ENCODE measurements at regions not wholly inside any gene's neighbourhood (a gene's known extent, or its start where the extent isn't known, plus 50 kb on each side); places are given as distances from the start of the nearest gene placed in this dataset.
"Not testable (repeated sequence)": the region's sequence is repeated elsewhere in the genome, so short reads cannot be mapped to it uniquely, and the experiment has no call there.

DNA sequence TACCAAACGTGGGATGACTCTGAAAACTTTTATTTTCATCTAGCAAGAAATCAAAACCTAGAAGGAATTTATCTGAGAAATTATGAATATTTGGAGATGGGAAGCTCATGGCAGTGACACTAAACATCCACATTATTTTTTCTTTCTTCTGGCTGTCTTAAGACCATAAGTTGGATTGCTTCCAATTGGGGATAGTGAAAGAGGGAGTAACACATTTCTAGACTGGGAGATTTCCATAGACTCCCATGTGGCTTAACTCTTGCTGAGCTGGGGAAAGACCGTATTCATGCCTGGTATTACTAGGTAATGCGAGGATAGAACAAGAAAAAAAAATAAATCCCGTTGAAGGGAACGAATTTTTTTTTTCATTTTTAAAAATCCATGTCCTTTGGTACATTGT, 120.0 kb downstream of the UTRN start:
- H3K4me3 ChIP-seq, result no peak overlapping the region
- no peaks in the 10 kb centered on the region for H3K36me3 ChIP-seq (ENCODE audit: insufficient read depth, low read length)
- TF ChIP-seq POLR2AphosphoS5 (IDR thresholded peaks at IDR 0.05; ENCODE audit: borderline replicate concordance, low read depth, low read length) (no peak), EZH2 (IDR thresholded peaks at IDR 0.05) (no peak), FOXP2 (optimal IDR thresholded peaks at IDR 0.05; ENCODE audit: control extremely low read depth, extremely low read length, insufficient read depth) (no peak)
- DNase-seq (ENCODE audit: low read depth, low spot score), result no peak
- no peak overlapping the region for H3K27ac ChIP-seq
- no peaks in the 10 kb centered on the region for H3K9me3 ChIP-seq (ENCODE audit: low read depth, low read length)
- H3K9ac ChIP-seq (ENCODE audit: insufficient read length), result no peak overlapping the region

DNA sequence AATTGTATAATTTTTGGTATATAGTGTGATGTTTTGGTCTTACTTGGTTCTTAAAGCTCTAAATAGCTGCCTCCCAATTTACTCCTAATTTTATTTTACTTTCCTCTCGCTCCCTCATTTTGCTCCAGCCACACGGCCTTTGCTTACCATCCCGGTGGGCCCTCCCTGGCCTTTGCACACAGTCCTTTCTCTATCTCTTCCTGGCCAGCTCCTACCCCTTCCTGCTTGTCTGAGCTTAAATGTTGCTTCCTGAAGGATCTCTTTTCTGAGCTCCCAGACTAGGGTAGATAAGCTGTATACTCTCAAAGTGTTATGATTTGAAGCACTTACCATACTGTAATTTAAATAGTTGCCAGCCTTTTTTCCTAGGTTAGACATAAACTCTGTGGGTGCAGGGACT, 121.7 kb downstream of the UTRN start:
- Histone ChIP-seq H3K9me3 (ENCODE audit: low read depth, low read length) (no peaks in the 10 kb centered on the region), H3K27ac (no peak overlapping the region), H3K4me3 (no peak overlapping the region), H3K9ac (ENCODE audit: insufficient read length) (no peak overlapping the region), H3K36me3 (ENCODE audit: insufficient read depth, low read length) (no peaks in the 10 kb centered on the region)
- no peak for DNase-seq (ENCODE audit: low read depth, low spot score)
- TF ChIP-seq FOXP2 (optimal IDR thresholded peaks at IDR 0.05; ENCODE audit: control extremely low read depth, extremely low read length, insufficient read depth), result no peak
- TF ChIP-seq EZH2 (IDR thresholded peaks at IDR 0.05), result no peak
- no peak for TF ChIP-seq POLR2AphosphoS5 (IDR thresholded peaks at IDR 0.05; ENCODE audit: borderline replicate concordance, low read depth, low read length)

DNA sequence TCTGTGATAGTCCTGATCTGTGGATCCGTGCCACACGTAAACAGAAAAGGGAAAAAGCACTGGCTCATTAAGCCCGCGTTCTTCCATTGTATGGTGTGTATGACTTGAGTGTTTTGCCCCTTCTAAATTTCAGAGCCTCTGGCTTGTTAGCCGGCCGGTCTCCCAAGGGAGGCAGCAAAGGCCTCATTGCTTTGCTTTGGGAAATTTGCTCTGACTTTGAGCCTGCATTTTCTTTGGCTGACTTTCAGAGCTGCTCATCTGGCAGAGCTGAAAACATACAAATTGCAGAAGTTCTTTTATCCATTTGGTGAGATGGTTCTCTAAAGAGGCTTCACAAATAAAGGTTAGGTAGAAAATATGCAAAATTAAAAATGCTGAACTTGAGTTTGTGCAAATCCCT, 123.0 kb downstream of the UTRN start:
- Histone ChIP-seq H3K9ac (ENCODE audit: insufficient read length) (no peak overlapping the region), H3K27ac (no peak overlapping the region)

DNA sequence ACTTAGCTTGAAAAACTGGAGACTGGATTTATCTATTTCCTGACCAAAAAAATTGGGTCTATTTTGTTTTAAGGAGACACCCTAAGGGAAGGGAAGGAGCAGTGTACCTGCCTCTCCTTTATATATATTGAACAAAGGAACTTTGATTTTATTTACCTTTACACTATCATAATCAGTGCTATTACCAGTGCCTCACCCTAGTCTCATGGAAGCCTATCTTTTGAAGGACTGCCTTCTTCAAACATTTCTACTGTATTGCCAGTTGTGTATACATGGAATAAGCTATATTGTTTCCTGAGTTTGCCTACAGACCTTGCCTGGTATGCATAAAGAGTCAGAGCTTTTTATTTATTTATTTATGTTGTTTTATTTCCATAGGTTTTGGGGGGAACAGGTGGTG, 124.9 kb downstream of the UTRN start:
- no peak for DNase-seq (ENCODE audit: low read depth, low spot score)
- Histone ChIP-seq H3K9me3 (ENCODE audit: low read depth, low read length) (no peaks in the 10 kb centered on the region), H3K9ac (ENCODE audit: insufficient read length) (no peak overlapping the region), H3K4me3 (no peak overlapping the region), H3K27ac (no peak overlapping the region), H3K36me3 (ENCODE audit: insufficient read depth, low read length) (no peaks in the 10 kb centered on the region)
- no peak for TF ChIP-seq EZH2 (IDR thresholded peaks at IDR 0.05)
- no peak for TF ChIP-seq POLR2AphosphoS5 (IDR thresholded peaks at IDR 0.05; ENCODE audit: borderline replicate concordance, low read depth, low read length)
- TF ChIP-seq FOXP2 (optimal IDR thresholded peaks at IDR 0.05; ENCODE audit: control extremely low read depth, extremely low read length, insufficient read depth), result no peak

More for the DNA sequence above, 123.0 kb downstream of the UTRN start:
- no peak for DNase-seq (ENCODE audit: low read depth, low spot score)
- TF ChIP-seq FOXP2 (optimal IDR thresholded peaks at IDR 0.05; ENCODE audit: control extremely low read depth, extremely low read length, insufficient read depth) (no peak), EZH2 (IDR thresholded peaks at IDR 0.05) (no peak), POLR2AphosphoS5 (IDR thresholded peaks at IDR 0.05; ENCODE audit: borderline replicate concordance, low read depth, low read length) (no peak)
- no peak overlapping the region for H3K4me3 ChIP-seq
- no peaks in the 10 kb centered on the region for H3K36me3 ChIP-seq (ENCODE audit: insufficient read depth, low read length)
- no peaks in the 10 kb centered on the region for H3K9me3 ChIP-seq (ENCODE audit: low read depth, low read length)

DNA sequence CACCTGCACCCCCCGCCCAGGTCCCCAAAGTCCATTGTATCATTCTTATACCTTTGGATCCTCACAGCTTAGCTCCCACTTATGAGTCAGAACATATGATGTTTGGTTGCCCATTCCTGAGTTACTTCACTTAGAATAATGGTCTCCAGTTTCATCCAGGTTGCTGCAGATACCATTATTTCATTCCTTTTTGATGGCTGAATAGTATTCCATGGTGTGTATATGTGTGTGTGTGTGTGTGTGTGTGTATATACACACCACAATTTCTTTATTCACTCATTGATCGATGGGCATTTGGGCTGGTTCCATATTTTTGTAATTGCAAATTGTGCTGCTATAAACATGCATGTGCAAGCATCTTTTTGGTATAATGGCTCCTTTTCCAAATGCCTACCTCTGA, 125.4 kb downstream of the UTRN start:
- not testable (repeated sequence) for H3K9ac ChIP-seq (ENCODE audit: insufficient read length); H3K9me3 ChIP-seq (ENCODE audit: low read depth, low read length); DNase-seq (ENCODE audit: low read depth, low spot score); H3K27ac ChIP-seq; H3K4me3 ChIP-seq; H3K36me3 ChIP-seq (ENCODE audit: insufficient read depth, low read length)

DNA sequence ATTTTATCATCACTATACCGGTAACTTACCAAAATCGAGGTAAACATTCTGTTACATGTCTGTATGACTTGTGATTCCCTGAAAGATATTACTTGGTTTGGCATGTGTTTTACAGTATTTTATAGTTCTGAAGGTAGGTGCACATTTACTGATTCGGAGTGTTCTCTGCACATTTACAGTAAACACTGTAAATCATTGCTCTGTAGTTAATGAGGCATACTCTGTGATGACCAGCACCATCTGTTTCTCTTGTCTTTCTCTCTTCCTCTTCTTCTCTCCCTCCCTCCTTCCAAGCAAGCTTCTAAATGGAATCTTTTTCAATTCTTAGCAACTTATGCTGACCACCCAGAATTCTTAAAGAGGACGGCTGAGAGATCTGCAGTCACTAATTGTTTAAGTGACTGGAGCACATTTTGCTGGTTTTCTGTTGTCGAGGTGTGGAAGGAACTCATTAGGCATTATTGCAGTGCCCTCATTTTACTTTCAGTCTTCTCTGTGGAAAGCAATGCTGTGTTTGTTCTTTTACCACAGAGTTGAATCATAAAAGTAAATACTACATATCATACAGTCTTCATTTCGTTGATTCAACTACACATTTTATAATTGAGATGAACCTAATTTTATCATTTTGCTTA, 126.5 kb downstream of the UTRN start:
- Histone ChIP-seq H3K9me3 (ENCODE audit: low read depth, low read length) (no peaks in the 10 kb centered on the region), H3K27ac (no peak overlapping the region), H3K9ac (ENCODE audit: insufficient read length) (no peak overlapping the region), H3K36me3 (ENCODE audit: insufficient read depth, low read length) (no peaks in the 10 kb centered on the region), H3K4me3 (no peak overlapping the region)
- TF ChIP-seq FOXP2 (optimal IDR thresholded peaks at IDR 0.05; ENCODE audit: control extremely low read depth, extremely low read length, insufficient read depth) (no peak), POLR2AphosphoS5 (IDR thresholded peaks at IDR 0.05; ENCODE audit: borderline replicate concordance, low read depth, low read length) (no peak), EZH2 (IDR thresholded peaks at IDR 0.05) (no peak)
- DNase-seq (ENCODE audit: low read depth, low spot score), result no peak

DNA sequence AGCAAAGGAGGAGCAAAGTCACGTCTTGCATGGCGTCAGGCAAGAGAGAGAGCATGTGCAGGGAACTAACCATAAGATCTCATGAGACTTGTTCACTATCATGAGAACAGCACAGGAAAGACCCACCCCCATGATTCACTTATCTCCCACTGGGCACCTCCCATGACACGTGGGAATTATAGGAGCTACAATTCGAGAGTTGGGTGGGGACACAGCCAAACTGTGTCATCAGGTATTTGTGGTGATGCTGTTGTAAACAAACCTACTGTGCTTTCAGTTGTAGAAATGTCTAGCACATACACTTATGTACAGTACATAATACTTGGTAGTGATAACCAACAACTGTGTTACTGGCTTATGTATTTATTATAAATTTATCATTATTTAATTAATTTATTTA, 128.3 kb downstream of the UTRN start:
- Histone ChIP-seq H3K36me3 (ENCODE audit: insufficient read depth, low read length) (no peaks in the 10 kb centered on the region), H3K9ac (ENCODE audit: insufficient read length) (no peak overlapping the region), H3K27ac (no peak overlapping the region), H3K4me3 (no peak overlapping the region), H3K9me3 (ENCODE audit: low read depth, low read length) (no peaks in the 10 kb centered on the region)
- no peak for DNase-seq (ENCODE audit: low read depth, low spot score)
- TF ChIP-seq FOXP2 (optimal IDR thresholded peaks at IDR 0.05; ENCODE audit: control extremely low read depth, extremely low read length, insufficient read depth) (no peak), EZH2 (IDR thresholded peaks at IDR 0.05) (no peak), POLR2AphosphoS5 (IDR thresholded peaks at IDR 0.05; ENCODE audit: borderline replicate concordance, low read depth, low read length) (no peak)

DNA sequence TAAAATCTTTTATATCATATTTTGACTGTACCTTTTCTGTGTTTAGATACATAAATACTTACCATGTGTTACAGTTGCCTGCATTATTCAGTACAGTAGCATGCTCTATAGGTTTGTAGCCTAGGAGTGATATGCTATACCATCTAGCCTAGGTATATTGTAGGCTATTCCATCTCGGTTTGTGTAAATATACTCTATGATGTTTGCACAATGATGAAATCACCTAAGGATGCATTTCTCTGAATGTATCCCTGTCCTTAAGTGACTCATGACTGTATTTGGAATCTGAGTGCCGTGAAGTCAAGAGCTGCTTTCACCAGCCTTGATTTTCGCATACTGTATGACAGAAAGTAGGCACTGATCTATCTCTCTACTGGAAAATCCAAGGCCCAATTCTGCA, 129.9 kb downstream of the UTRN start:
- Histone ChIP-seq H3K4me3 (no peak overlapping the region), H3K9ac (ENCODE audit: insufficient read length) (no peak overlapping the region), H3K9me3 (ENCODE audit: low read depth, low read length) (no peaks in the 10 kb centered on the region), H3K36me3 (ENCODE audit: insufficient read depth, low read length) (no peaks in the 10 kb centered on the region), H3K27ac (no peak overlapping the region)
- DNase-seq (ENCODE audit: low read depth, low spot score), result no peak
- TF ChIP-seq EZH2 (IDR thresholded peaks at IDR 0.05) (no peak), FOXP2 (optimal IDR thresholded peaks at IDR 0.05; ENCODE audit: control extremely low read depth, extremely low read length, insufficient read depth) (no peak), POLR2AphosphoS5 (IDR thresholded peaks at IDR 0.05; ENCODE audit: borderline replicate concordance, low read depth, low read length) (no peak)

DNA sequence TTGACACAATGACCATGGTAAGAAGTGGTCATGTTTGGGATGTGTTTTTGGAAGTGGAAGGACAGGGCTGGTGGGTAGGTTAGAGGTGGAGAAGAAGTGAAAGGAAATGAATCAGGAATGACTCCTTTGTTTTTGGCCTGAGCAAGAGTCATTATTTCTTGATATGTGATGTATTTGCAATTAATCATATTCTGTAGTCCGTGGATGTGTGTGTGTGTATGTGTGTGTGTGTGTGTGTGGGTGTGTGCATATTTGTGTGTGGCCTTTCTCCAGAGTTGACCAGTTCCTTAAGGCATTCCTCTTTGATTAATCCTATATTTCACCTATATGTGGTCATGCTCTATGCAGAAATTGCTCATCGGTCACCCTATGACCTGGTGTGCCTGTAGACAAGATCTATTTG, 130.7 kb downstream of the UTRN start:
- H3K9ac ChIP-seq (ENCODE audit: insufficient read length), result no peak overlapping the region
- H3K27ac ChIP-seq, result no peak overlapping the region
- no peak overlapping the region for H3K4me3 ChIP-seq
- no peak for DNase-seq (ENCODE audit: low read depth, low spot score)
- H3K9me3 ChIP-seq (ENCODE audit: low read depth, low read length), result no peaks in the 10 kb centered on the region
- H3K36me3 ChIP-seq (ENCODE audit: insufficient read depth, low read length), result no peaks in the 10 kb centered on the region
- no peak for TF ChIP-seq FOXP2 (optimal IDR thresholded peaks at IDR 0.05; ENCODE audit: control extremely low read depth, extremely low read length, insufficient read depth)
- TF ChIP-seq POLR2AphosphoS5 (IDR thresholded peaks at IDR 0.05; ENCODE audit: borderline replicate concordance, low read depth, low read length), result no peak
- TF ChIP-seq EZH2 (IDR thresholded peaks at IDR 0.05), result no peak

All from SK-N-MC (cell line).